GM21381 (cell line): ENCODE measurements at regions not wholly inside any gene's neighbourhood (a gene's known extent, or its start where the extent isn't known, plus 50 kb on each side); places are given as distances from the start of the nearest gene placed in this dataset.
"Not testable (repeated sequence)": the region's sequence is repeated elsewhere in the genome, so short reads cannot be mapped to it uniquely, and the experiment has no call there.

Experiments
- ATAC-seq: cut with Tn5 transposase; IDR thresholded peaks from one replicate; pipeline ENCODE4 v1.9.1; 2021; ENCODE audit warnings: mild to moderate bottlenecking, moderate library complexity; ENCODE audit not compliant: unreplicated experiment

GRCh38 chr10:124173298-124173900 lies 80.0 kb upstream of the CHST15 start:
- ATAC-seq: no peak

- no peak for ATAC-seq
These were observed 79.0 kb upstream of the CHST15 start for GRCh38 chr10:124172181-124172916.

- ATAC-seq: no peak
These were observed 78.2 kb upstream of the CHST15 start for GRCh38 chr10:124171561-124171960.

GRCh38 chr10:124170631-124171030 lies 77.2 kb upstream of the CHST15 start:
- no peak for ATAC-seq

- no peak for ATAC-seq
These were observed 75.8 kb upstream of the CHST15 start for GRCh38 chr10:124168991-124169802.

GRCh38 chr10:124168581-124168980 lies 75.2 kb upstream of the CHST15 start:
- ATAC-seq: no peak

- not testable (repeated sequence) for ATAC-seq
These were observed 74.5 kb upstream of the CHST15 start for GRCh38 chr10:124167925-124168324.

- ATAC-seq: no peak
These were observed 73.2 kb upstream of the CHST15 start for GRCh38 chr10:124166431-124167125.

- no peak for ATAC-seq
These were observed 72.4 kb upstream of the CHST15 start for GRCh38 chr10:124165827-124166226.

- ATAC-seq: no peak
These were observed 71.9 kb upstream of the CHST15 start for GRCh38 chr10:124165311-124165710.

- ATAC-seq: no peak
These were observed 70.9 kb upstream of the CHST15 start for GRCh38 chr10:124164264-124164663.

- no peak for ATAC-seq
These were observed 69.5 kb upstream of the CHST15 start for GRCh38 chr10:124162774-124163354.

GRCh38 chr10:124162136-124162535 lies 68.7 kb upstream of the CHST15 start:
- no peak for ATAC-seq

- no peak for ATAC-seq
These were observed 68.2 kb upstream of the CHST15 start for GRCh38 chr10:124161601-124162000.

GRCh38 chr10:124160943-124161582 lies 67.7 kb upstream of the CHST15 start:
- ATAC-seq: no peak

GRCh38 chr10:124160176-124160575 lies 66.8 kb upstream of the CHST15 start:
- no peak for ATAC-seq

- ATAC-seq: no peak
These were observed 65.8 kb upstream of the CHST15 start for GRCh38 chr10:124159153-124159552.

GRCh38 chr10:124158592-124158991 lies 65.2 kb upstream of the CHST15 start:
- ATAC-seq: no peak

GRCh38 chr10:124157271-124157681 lies 63.9 kb upstream of the CHST15 start:
- no peak for ATAC-seq

- no peak for ATAC-seq
These were observed 63.3 kb upstream of the CHST15 start for GRCh38 chr10:124156524-124157260.
